HUES6 (cell line): ENCODE measurements at regions not wholly inside any gene's neighbourhood (a gene's known extent, or its start where the extent isn't known, plus 50 kb on each side); places are given as distances from the start of the nearest gene placed in this dataset.
"Not testable (repeated sequence)": the region's sequence is repeated elsewhere in the genome, so short reads cannot be mapped to it uniquely, and the experiment has no call there.

Source experiments
- H3K27ac ChIP-seq: 2 replicates; pipeline ENCODE4 v1.7.0; 2013; ENCODE audit warnings: low read depth, mild to moderate bottlenecking, low read length, inconsistent platforms
- H3K27me3 ChIP-seq: 2 replicates; pipeline ENCODE4 v1.6.1; 2013; ENCODE audit warnings: low read length; ENCODE audit not compliant: control insufficient read depth, insufficient read depth
- H3K36me3 ChIP-seq: 2 replicates; pipeline ENCODE4 v1.6.1; 2013; ENCODE audit warnings: low read length; ENCODE audit not compliant: control insufficient read depth, insufficient read depth
- H3K4me1 ChIP-seq: 2 replicates; pipeline ENCODE4 v1.6.1; 2013; ENCODE audit warnings: low read length; ENCODE audit not compliant: control insufficient read depth, insufficient read depth
- H3K4me3 ChIP-seq: 2 replicates; pipeline ENCODE4 v1.5.1; 2013; ENCODE audit warnings: low read depth, low read length
- H3K9ac ChIP-seq: one replicate; pipeline ENCODE4 v1.6.1; 2013; ENCODE audit warnings: mild to moderate bottlenecking, low read length
- H3K9me3 ChIP-seq: 2 replicates; pipeline ENCODE4 v1.6.1; 2013; ENCODE audit warnings: low read depth, low read length; ENCODE audit not compliant: control insufficient read depth, insufficient read depth

DNA sequence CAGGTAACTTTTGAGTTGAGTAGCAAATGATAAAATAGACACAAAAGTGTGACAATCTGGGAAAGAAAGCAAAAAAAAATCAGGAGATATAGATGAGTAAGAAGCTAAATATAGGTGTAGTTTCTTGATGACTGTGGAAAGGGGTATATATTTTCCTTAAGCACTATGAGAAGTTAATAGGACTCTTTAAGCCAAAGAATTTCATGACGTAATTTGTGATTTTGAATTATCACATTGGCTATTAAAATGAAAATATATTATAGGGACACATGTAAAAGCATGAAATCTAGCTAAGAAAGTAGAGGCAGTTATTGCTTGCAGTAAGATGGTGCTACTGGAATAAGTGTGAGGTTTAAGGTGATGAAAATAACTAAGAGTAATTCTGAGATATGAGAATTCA lies 759.1 kb downstream of the KCNT2 start:
- Histone ChIP-seq H3K27me3 (no peaks in the 10 kb centered on the region), H3K9me3 (no peaks in the 10 kb centered on the region), H3K27ac (peak overlapping the region; percentile 87), H3K9ac (peak overlapping the region; percentile 66), H3K4me1 (peaks cover 44% of the 10 kb centered on the region), H3K36me3 (no peaks in the 10 kb centered on the region), H3K4me3 (no peak overlapping the region; the same call in 1 of the 2 replicates)

DNA sequence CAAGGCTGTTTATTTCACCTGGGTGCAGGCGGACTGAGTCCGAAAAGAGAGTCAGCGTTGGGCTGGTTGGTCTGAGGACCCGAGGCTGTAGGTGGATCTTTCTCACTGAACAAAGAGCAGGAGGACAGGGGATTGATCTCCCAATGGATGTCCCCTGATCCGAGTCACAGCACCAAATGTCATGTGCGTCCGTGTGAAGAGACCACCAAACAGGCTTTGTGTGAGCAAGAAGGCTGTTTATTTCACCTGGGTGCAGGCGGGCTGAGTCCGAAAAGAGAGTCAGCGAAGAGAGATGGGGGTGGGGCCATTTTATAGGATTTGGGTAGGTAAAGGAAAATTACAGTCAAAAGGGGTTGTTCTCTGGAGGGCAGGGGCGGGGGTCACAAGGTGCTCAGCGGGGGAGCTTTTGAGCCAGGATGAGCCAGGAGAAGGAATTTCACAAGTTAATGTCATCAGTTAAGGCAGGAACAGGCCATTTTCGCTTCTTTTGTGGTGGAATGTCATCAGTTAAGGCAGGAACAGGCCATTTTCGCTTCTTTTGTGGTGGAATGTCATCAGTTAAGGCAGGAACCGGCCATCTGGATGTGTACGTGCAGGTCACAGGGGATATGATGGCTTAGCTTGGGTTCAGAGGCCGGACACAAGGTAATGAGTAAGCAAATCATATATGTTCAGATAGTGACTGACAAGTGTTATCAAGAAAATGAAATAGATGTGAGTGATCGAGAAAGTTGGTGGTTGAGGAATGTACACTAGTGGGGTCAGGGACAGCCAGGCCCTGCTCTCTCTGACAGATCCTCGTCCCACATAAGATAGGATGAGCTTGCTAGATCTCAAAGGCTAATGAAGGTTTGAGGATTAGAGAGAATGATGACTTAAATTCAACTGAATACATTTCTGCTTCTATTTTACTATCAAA lies 760.0 kb downstream of the KCNT2 start:
- not testable (repeated sequence) for H3K27me3 ChIP-seq, H3K9me3 ChIP-seq, H3K36me3 ChIP-seq
- Histone ChIP-seq H3K4me3 (peak overlapping the region; percentile 82), H3K27ac (peak overlapping the region; percentile 99), H3K9ac (peak overlapping the region; percentile 99), H3K4me1 (peaks cover 44% of the 10 kb centered on the region)

DNA sequence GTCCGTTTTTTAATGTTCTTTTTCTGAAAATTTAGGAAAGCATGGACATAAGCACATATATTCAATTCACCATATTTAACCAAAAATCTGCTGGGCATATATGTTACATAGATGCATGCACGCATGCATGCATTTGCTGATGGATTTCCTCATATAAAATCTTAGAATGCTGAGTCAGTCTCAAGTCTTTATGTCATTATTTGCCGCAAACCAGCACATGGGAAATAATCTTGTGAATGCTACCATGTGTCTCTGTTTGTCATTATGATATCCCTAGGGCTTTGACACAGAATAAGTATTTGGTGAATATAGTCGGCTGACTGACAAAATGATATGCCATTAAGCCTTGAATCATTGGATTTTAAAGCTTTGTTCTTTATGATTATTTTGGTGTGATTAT lies 776.5 kb downstream of the KCNT2 start:
- Histone ChIP-seq H3K27me3 (no peaks in the 10 kb centered on the region), H3K9ac (no peak overlapping the region), H3K4me1 (peaks cover 4% of the 10 kb centered on the region), H3K27ac (no peak overlapping the region), H3K9me3 (no peaks in the 10 kb centered on the region), H3K4me3 (no peak overlapping the region), H3K36me3 (no peaks in the 10 kb centered on the region)

DNA sequence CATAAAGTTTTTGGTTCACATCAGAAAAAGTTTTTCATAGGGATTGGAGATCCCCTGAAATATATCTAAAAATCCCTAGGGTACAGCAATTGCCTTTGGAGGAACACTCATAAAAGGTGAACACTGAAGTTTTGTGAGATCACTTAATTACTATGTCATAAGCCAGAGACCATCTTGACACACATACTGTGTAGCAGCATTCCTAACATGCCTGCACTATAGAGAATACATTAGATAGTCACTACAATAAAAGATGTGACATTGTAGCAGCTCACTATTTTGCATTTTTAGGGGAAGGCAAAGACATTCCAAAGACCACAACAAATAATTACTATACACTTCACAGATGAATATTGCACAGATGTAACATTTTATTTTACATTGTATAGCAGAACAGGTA lies 779.9 kb downstream of the KCNT2 start:
- no peaks in the 10 kb centered on the region for H3K9me3 ChIP-seq
- H3K9ac ChIP-seq = no peak overlapping the region
- no peaks in the 10 kb centered on the region for H3K36me3 ChIP-seq
- H3K27ac ChIP-seq = no peak overlapping the region
- H3K27me3 ChIP-seq = no peaks in the 10 kb centered on the region
- H3K4me1 ChIP-seq = peaks cover 12% of the 10 kb centered on the region
- no peak overlapping the region for H3K4me3 ChIP-seq

DNA sequence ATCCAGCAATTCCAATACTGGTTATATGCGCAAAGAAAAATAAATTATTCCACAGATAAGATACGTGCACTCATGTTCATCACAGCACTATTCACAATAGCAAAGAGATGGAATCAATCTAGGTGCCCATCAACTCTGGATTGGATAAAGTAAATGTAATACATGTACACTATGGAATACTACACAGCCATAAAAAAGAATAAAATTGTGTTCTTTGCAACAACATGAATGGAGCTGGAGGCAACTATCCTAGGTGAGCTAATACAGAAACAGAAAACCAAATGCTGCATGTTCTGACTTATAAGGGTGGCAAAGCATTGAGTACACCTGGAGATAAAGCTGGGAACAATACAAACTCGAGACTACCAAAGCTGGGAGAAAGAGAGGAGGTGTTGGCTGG lies 787.3 kb downstream of the KCNT2 start:
- H3K4me1 ChIP-seq = peaks cover 8% of the 10 kb centered on the region; the same call in 1 of the 2 replicates
- H3K9me3 ChIP-seq = peaks cover 14% of the 10 kb centered on the region
- H3K9ac ChIP-seq = no peak overlapping the region
- H3K27me3 ChIP-seq = no peaks in the 10 kb centered on the region
- no peaks in the 10 kb centered on the region for H3K36me3 ChIP-seq
- no peak overlapping the region for H3K4me3 ChIP-seq
- no peak overlapping the region for H3K27ac ChIP-seq

DNA sequence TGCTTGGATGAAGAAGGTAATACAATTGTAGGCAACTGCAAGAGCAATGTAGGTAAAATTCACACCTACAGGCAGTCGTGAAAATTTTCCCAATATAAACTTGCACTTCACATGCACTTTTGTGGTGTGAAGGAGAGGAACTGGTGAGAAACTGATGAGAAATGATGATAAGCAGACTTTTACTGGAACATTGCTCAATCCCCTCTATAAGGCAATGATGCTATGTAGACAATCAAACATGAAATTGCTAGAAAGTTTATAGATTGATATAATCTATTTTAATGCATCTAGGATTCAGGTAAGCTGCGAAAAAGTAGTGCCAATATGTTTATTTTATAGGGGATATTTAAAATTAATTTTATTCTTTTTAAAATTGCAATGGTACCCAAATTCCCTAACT lies 802.2 kb downstream of the KCNT2 start:
- Histone ChIP-seq H3K9ac (no peak overlapping the region), H3K4me1 (no peaks in the 10 kb centered on the region), H3K36me3 (no peaks in the 10 kb centered on the region), H3K27me3 (no peaks in the 10 kb centered on the region), H3K4me3 (no peak overlapping the region), H3K9me3 (no peaks in the 10 kb centered on the region), H3K27ac (no peak overlapping the region)

DNA sequence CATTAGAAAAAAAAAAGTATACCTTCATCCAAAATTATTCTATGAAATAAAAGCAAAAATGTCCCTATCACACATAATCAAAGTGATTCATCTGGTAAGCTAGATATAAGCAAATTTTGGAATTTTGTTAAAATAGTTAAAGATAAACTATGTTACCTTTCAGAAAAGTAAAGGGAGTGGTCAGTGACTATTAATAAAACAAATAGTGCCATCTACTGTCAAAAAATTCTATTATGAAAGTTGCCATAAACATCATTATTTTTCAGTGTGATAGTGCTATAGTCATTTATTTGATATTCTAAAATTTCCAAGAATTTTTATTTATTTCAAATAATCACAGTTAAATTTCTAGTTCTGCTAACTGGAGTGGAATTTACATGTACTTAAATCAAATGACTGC lies 803.7 kb downstream of the KCNT2 start:
- H3K9me3 ChIP-seq = no peaks in the 10 kb centered on the region
- H3K27ac ChIP-seq = no peak overlapping the region
- H3K27me3 ChIP-seq = no peaks in the 10 kb centered on the region
- H3K4me1 ChIP-seq = no peaks in the 10 kb centered on the region
- H3K36me3 ChIP-seq = no peaks in the 10 kb centered on the region
- H3K4me3 ChIP-seq = no peak overlapping the region
- H3K9ac ChIP-seq = no peak overlapping the region

DNA sequence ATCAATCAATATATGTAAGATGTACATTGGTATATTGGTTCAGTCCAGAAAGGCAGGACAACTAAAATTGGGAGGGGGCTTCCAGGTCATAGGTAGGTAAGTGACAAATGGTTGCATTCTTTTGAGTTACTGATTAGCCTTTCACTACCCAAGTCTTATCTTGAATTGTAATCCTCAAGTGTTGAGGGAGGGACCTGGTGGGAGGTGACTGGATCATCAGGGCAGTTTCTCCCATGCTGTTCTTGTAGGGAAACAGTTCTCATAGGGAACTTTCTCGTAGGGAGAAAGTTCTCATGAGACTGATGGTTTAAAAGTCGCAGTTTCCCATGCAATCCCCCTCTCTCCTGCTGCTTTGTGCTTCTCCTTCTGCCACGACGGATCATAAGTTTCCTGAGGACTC lies 809.2 kb downstream of the KCNT2 start:
- Histone ChIP-seq H3K27ac (no peak overlapping the region), H3K9me3 (no peaks in the 10 kb centered on the region), H3K4me3 (no peak overlapping the region), H3K4me1 (peaks cover 9% of the 10 kb centered on the region; the same call in 1 of the 2 replicates), H3K36me3 (no peaks in the 10 kb centered on the region), H3K9ac (no peak overlapping the region), H3K27me3 (no peaks in the 10 kb centered on the region)

DNA sequence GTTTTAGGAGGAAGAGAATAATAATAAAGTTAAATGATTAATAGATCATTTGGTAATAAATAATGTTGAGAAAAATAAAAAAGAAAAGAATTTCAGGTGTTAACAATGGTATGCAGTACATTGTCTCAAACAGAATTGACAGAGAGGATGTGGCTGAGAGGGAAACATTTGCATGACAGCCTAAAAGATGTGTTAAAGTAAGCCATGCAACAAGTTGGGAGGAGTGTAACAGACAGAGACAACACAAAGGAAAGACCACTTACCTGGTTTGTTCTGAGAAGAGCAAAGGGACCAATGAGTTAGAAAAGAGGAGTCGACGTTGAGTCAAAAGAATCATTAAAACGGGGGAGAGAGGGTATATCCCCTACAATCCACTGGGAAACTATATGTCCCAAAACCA lies 814.0 kb downstream of the KCNT2 start:
- H3K9ac ChIP-seq = no peak overlapping the region
- H3K27ac ChIP-seq = no peak overlapping the region
- H3K4me1 ChIP-seq = peaks cover 7% of the 10 kb centered on the region; the same call in 1 of the 2 replicates
- H3K36me3 ChIP-seq = no peaks in the 10 kb centered on the region
- no peak overlapping the region for H3K4me3 ChIP-seq
- H3K9me3 ChIP-seq = peaks cover 9% of the 10 kb centered on the region
- no peaks in the 10 kb centered on the region for H3K27me3 ChIP-seq

DNA sequence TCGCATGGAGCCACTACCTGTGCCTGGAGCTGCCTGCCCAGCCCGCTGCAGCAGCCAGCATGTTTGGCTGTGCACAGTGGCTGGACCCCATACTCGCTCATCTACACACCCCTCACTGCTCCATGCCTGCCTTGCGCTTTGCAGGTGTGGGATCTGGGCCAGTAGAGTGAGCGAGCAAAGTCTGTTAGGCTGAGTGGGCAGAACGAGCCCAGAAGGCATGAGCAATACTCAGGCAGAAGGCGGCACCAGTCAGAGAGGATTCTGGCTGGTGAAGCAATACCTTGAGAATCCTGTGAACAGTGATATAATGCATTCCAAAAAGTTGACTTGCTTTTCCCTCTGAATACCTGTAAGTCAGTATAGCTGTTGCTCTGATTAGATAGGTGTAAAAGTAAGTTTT lies 816.4 kb downstream of the KCNT2 start:
- Histone ChIP-seq H3K4me3 (no peak overlapping the region), H3K9ac (no peak overlapping the region), H3K27me3 (no peaks in the 10 kb centered on the region), H3K36me3 (no peaks in the 10 kb centered on the region), H3K9me3 (peaks cover 15% of the 10 kb centered on the region), H3K27ac (no peak overlapping the region), H3K4me1 (peaks cover 5% of the 10 kb centered on the region; the same call in 1 of the 2 replicates)

DNA sequence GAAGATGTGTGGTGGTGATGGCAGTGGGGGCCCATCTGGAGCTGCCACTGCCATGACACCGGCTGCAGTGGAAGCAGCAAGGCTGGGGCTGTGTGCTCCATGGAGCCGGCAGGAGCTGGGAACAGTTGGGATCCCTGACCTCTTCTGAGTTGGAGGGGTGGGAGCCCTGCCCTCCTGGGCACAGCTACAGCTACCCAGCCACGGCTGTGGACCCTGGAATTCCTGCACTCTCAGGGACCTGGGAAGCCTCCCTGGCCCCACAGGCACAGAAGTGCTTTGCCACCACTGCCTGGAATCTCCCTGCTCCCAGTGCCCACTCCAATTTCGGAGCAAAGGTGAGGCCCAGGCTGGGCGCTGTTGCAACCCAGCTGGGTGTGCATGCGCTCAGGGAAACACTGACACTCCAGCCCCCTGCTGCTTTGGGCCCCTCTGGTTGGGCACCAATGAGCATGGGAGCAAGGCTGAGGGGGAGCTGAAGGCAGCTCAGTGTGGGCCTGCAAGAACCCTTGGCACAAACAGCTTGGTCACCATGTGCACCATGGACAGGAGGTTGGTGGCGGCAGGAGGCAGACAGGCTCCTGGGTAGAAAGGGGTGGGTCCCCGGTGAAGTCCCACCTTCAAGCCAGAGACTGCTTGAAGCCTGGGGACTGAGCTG lies 817.6 kb downstream of the KCNT2 start:
- Histone ChIP-seq H3K27ac (no peak overlapping the region), H3K36me3 (no peaks in the 10 kb centered on the region), H3K9ac (no peak overlapping the region), H3K9me3 (peaks cover 15% of the 10 kb centered on the region), H3K27me3 (no peaks in the 10 kb centered on the region), H3K4me1 (peaks cover 5% of the 10 kb centered on the region; the same call in 1 of the 2 replicates), H3K4me3 (no peak overlapping the region)
